Ovary (tissue), 3 donors: ENCODE measurements at regions not wholly inside any gene's neighbourhood (a gene's known extent, or its start where the extent isn't known, plus 50 kb on each side); places are given as distances from the start of the nearest gene placed in this dataset.

ENCODE experiments used
- POLR2A ChIP-seq: fragments of 450-650 bp; IDR thresholded peaks from one replicate; pipeline ENCODE4 v1.6.1; 2017; ENCODE audit warnings: antibody characterized with exemption, mild to moderate bottlenecking, moderate library complexity
- TF ChIP-seq, protein P1 (sequence below), 3 donors: fragments of 450-650 bp in 2 of 3; fragments of 200-600 bp in 1 of 3; IDR thresholded peaks; one replicate each; pipeline versions ENCODE4 v1.5.1 to v1.8.0; 2016 to 2022; ENCODE audit warnings: antibody characterized with exemption in 3 of 3, mild to moderate bottlenecking in 1 of 3
- donor health status: DM: no; HTN: no; CAD: no.

DNA sequence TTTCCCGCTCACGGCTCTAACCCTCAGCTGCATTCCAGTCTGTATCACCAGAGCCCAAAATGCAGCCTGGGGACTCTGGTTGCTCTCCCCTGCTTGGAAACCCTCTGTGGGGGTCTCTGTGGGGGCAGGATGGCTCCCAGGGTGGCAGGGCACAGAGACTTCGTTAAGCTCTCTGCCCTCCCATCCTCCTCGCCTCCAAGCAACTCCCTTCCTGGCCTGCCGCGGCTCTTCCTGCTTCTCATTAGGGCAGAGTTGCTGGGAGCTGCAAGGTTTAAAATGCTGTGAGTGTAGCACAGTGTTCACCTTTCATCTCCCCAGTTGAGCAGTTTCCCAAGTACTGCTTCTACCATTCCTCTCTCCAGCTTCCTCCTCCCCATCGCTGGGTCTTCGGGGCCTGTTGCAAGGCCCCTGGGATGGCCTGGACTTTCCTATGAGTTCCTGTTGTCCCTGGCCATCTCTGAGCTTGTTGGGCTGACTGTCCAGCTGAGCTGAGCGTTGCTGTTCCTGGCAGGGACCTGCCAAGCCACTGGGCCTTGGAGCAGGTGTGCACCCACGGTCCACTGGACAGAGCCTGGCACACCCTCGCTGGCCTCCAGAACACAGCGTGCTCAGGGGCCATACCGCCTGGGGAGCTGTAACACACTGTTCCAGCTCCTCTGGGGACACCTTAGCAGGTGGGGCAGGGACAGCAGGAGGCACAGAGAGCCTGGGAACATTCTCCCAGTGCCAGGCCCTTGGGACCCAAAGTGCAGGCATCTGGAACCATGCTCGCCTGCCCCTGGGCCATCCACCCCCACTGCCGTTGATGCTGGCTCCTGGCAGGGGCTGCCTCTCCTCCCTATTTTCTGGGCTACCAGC, 188.4 kb downstream of the C9orf50 start:
- TF ChIP-seq, protein P1, sequence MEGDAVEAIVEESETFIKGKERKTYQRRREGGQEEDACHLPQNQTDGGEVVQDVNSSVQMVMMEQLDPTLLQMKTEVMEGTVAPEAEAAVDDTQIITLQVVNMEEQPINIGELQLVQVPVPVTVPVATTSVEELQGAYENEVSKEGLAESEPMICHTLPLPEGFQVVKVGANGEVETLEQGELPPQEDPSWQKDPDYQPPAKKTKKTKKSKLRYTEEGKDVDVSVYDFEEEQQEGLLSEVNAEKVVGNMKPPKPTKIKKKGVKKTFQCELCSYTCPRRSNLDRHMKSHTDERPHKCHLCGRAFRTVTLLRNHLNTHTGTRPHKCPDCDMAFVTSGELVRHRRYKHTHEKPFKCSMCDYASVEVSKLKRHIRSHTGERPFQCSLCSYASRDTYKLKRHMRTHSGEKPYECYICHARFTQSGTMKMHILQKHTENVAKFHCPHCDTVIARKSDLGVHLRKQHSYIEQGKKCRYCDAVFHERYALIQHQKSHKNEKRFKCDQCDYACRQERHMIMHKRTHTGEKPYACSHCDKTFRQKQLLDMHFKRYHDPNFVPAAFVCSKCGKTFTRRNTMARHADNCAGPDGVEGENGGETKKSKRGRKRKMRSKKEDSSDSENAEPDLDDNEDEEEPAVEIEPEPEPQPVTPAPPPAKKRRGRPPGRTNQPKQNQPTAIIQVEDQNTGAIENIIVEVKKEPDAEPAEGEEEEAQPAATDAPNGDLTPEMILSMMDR (IDR thresholded peaks at IDR 0.05), result no peak
- TF ChIP-seq POLR2A, result no peak
